ENCODE measurements at regions not wholly inside any gene's neighbourhood (a gene's known extent, or its start where the extent isn't known, plus 50 kb on each side); places are given as distances from the start of the nearest gene placed in this dataset.

- TF ChIP-seq CTCF (IDR thresholded peaks at IDR 0.05) = no peak
- no peak for TF ChIP-seq POLR2A (IDR thresholded peaks at IDR 0.05)
- no peak for TF ChIP-seq POLR2AphosphoS5 (IDR thresholded peaks at IDR 0.05)
- no peak for TF ChIP-seq EP300 (IDR thresholded peaks at IDR 0.05)
These were observed 401.9 kb downstream of the LNPK start for GRCh38 chr2:175599966-175600831.
